Choroid plexus epithelial cell (primary cell): ENCODE measurements at regions not wholly inside any gene's neighbourhood (a gene's known extent, or its start where the extent isn't known, plus 50 kb on each side); places are given as distances from the start of the nearest gene placed in this dataset.

Source experiments
- DNase-seq: peaks from one replicate; pipeline ENCODE4 v3.0.0-alpha.2; 2010; ENCODE audit warnings: low read depth
- H3K4me3 ChIP-seq: 2 replicates; pipeline ENCODE4 v1.5.1; 2011; ENCODE audit warnings: low read depth, mild to moderate bottlenecking, control low read depth, low read length, moderate library complexity
- TF ChIP-seq, protein P1 (sequence below): conservative IDR thresholded peaks from 2 replicates; pipeline ENCODE4 v1.5.1; 2011; ENCODE audit warnings: low read depth, mild to moderate bottlenecking, control low read depth, inconsistent platforms, low read length, moderate library complexity

DNA sequence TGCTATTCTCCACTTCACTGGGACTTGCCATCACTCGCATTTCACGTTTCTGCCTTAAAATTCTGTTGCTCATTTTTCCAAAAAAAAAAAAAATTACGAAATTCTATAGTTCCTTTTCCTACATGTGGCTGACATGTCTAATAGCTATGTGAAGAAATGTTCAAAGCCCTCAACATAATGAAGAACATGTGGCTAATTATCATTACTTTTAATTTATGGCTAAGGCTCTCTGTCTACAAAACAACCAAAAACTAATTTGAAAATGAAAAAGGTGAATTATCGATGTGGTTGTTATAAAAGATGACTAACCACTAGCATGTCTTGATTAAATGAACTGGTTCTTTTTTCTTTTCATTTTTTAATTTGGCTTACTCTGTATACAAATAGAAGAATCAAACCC is 940.0 kb downstream of the EFNB2 start:
- DNase-seq: no peak
- H3K4me3 ChIP-seq: no peak overlapping the region
- TF ChIP-seq, protein P1, sequence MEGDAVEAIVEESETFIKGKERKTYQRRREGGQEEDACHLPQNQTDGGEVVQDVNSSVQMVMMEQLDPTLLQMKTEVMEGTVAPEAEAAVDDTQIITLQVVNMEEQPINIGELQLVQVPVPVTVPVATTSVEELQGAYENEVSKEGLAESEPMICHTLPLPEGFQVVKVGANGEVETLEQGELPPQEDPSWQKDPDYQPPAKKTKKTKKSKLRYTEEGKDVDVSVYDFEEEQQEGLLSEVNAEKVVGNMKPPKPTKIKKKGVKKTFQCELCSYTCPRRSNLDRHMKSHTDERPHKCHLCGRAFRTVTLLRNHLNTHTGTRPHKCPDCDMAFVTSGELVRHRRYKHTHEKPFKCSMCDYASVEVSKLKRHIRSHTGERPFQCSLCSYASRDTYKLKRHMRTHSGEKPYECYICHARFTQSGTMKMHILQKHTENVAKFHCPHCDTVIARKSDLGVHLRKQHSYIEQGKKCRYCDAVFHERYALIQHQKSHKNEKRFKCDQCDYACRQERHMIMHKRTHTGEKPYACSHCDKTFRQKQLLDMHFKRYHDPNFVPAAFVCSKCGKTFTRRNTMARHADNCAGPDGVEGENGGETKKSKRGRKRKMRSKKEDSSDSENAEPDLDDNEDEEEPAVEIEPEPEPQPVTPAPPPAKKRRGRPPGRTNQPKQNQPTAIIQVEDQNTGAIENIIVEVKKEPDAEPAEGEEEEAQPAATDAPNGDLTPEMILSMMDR: no peak

DNA sequence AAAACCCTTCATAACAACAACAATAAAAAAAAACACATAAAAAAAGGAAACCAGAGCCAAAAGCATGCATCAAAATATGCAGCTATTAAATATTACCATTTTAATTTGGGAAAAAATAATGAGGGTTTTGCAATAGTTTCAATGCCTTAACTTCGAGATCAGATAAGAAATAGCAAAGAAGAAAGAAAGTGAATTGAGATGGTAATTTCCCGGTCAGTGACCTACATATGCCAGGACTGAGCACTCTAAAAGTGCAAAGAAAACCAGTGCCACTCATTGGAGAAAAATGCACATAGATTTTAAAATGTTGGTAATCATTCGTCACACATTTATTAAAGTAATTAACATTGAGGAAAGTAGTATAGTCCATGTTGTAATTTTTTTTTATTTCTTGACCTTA is 944.2 kb downstream of the EFNB2 start:
- TF ChIP-seq, protein P1: no peak
- DNase-seq: no peak
- no peak overlapping the region for H3K4me3 ChIP-seq

DNA sequence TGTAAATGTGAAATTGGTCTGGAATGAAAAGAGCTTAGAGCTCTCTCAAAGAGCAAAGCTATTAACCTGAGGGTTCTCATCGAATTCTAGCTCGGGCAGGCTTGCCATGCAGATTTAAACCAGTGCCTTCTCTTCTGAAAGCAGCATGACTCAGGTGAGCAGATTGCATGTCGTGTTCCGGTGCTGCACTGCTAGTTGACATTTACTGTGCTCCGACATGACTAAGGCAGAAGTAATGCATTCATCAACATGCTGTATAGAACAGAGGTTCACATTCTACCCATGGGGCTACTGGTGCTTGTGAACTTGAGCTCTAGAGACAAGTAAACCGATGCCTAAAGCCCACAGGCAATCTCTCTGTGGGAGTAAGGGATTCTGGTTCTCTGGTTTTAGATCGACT is 947.7 kb downstream of the EFNB2 start:
- H3K4me3 ChIP-seq: no peak overlapping the region
- peak; percentile 50 for DNase-seq
- TF ChIP-seq, protein P1: no peak

DNA sequence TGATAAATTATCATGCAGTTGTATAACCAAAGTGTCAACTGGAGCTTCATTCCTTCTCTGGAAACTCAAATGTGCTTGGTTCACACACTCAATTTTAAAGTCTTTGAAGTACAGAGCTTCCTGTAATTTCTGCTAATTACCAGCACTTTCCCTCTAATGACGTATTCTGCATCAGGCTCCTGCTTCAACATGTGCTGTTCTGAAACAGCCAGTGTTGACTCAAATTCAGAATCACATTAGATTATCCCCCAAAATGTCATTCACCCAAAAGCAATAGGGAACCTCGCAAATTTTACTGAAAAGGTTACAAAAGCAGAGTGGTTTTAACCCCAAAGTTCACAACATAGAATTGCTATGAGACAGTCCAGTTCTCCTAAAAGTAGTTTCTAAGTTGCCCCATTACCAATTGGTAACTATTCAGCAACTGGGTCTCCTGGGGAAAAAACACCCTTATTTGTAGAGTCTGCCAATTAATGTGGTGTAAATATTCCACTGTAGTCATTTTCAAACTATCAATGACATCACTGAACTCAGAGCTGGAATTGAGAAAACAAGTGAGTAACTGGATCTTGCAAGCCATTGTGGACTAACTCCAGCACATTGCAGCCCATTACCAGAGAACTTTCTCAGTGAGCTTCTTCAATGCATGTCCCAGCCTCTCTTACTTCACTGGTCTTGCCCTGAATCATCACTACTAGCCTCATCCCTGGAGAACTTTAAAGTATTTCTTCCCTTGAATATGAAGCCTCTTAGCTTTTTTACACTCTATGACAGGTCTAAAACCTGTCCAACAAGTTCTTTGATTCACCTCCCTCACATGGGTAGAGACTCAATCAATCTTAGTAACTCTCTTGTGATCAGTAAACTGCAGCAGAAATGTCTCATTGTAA is 955.4 kb downstream of the EFNB2 start:
- H3K4me3 ChIP-seq: no peak overlapping the region
- TF ChIP-seq, protein P1: no peak
- DNase-seq: no peak

DNA sequence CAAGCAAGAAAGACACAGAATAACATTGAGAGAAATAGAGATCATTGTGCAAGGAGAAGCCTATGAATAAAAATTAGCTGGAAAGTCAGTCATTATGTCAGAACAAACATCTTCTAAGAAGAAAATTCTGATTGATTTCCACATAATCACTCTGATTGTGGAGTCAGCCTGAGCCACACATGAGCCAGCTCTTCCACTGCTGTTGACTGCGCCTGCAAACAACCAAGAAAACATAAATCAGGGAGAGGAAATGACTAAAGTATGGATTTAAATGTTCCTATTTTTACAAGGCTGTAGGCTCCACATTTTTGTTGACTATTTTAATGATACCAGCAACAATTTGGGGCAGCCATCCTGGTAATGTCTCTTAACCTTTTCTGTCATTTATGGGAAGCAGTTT is 962.3 kb downstream of the EFNB2 start:
- TF ChIP-seq, protein P1: no peak
- H3K4me3 ChIP-seq: no peak overlapping the region
- DNase-seq: no peak

DNA sequence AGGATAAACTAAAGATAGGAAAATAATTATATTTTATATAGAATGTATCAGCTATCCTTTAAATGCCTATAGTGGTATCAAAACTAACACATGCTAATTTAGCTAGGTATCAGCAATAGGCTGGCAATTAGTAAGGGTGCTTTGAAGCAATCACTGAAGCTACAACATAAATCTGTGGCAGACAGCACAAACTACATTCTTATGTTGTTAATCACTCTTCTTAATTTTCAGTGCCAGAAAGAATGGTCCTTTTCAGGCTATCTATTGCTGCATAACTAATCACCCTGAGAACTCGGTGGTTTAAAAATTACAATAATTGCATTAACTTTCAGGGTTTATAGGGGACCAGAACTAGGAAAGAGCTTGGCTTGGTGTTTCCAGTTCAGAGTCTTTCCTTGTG is 963.1 kb downstream of the EFNB2 start:
- peak; percentile 34 for DNase-seq
- TF ChIP-seq, protein P1: no peak
- H3K4me3 ChIP-seq: no peak overlapping the region

DNA sequence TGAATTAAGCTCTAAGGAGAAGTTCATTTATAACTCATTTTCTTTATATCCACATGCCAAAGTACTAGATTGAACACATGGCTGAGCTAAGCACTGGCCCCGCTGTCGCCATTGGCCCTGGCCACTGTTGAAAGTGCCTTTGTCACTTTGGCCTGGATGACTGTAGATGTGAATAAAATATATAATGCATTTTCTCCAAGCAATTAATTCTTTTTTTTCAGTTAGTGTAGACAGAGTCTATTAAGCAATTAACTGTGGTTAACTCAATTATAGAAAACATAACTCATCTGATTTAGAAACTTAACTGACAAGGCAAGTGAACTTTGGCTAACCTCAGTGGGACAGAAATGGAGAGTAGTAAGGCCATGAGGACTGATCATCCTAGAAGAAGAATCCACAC is 965.6 kb downstream of the EFNB2 start:
- TF ChIP-seq, protein P1: no peak
- no peak for DNase-seq
- no peak overlapping the region for H3K4me3 ChIP-seq
